GM12878 (cell line): ENCODE measurements at regions not wholly inside any gene's neighbourhood (a gene's known extent, or its start where the extent isn't known, plus 50 kb on each side); places are given as distances from the start of the nearest gene placed in this dataset.

Experiments used
- ATAC-seq: fragments of 200-7000 bp; cut with Tn5 transposase; 3 replicates; pipeline ENCODE4 v1.9.1; 2020; ENCODE audit warnings: mild to moderate bottlenecking, moderate library complexity
- BruUV-seq: library from RNA; stranded (reverse); fragments of 400-500 nt; replicated peaks from 2 replicates; lab custom pipeline; 2021; lab: Mats Ljungman, UMichigan
- CTCF ChIA-PET: fragments of 300-600 bp; sonication (Branson Sonifier 250); formaldehyde crosslinking; extraction: SDS; loops from one replicate; lab custom pipeline; 2021; ENCODE audit warnings: inconsistent platforms; lab: Yijun Ruan, JAX
- POLR2A ChIA-PET: fragments of 350-600 bp; formaldehyde crosslinking; extraction: SDS; loops from one replicate; lab custom pipeline; 2021; ENCODE audit warnings: inconsistent platforms; lab: Charles Lee
- RAD21 ChIA-PET: fragments of 300-600 bp; sonication (Branson Sonifier 250); formaldehyde crosslinking; loops from one replicate; lab custom pipeline; 2023; ENCODE audit warnings: antibody characterized with exemption; ENCODE audit not compliant: unreplicated experiment; lab: Charles Lee
- SMC1A ChIA-PET: fragments of 300-600 bp; sonication (Branson Sonifier 250); formaldehyde crosslinking; loops from one replicate; lab custom pipeline; 2023; ENCODE audit not compliant: unreplicated experiment, uncharacterized antibody; lab: Charles Lee
- DNase-seq: peaks from one replicate; pipeline ENCODE4 v3.0.0-alpha.2; 2011; ENCODE audit warnings: low read depth, low spot score
- FAIRE-seq: peaks from 3 replicates; lab custom pipeline; 2011; peaks lifted over from hg19 to GRCh38; lab: Jason Lieb, UNC
- H2AFZ ChIP-seq: 2 replicates; pipeline ENCODE4 v1.6.0; 2011; ENCODE audit warnings: low read depth, low read length, control low read depth; ENCODE audit not compliant: control insufficient read depth
- H3K27ac ChIP-seq: 2 replicates; pipeline ENCODE4 v1.5.1; 2011; ENCODE audit warnings: control low read depth; ENCODE audit not compliant: control insufficient read depth, insufficient read depth
- H3K27me3 ChIP-seq, 2 experiments: replicated peaks in 1 of 2; 2 replicates each; pipeline versions ENCODE4 v1.6.0 to v1.6.1; 2011; ENCODE audit warnings: low read length in 1 of 2; ENCODE audit not compliant: control insufficient read depth in 2 of 2, insufficient read depth in 2 of 2
- H3K36me3 ChIP-seq, 2 experiments: 2 replicates each; pipeline ENCODE4 v1.5.1; 2011; ENCODE audit warnings: low read length in 1 of 2; ENCODE audit not compliant: control insufficient read depth in 2 of 2, insufficient read depth in 2 of 2
- H3K4me1 ChIP-seq: 2 replicates; pipeline ENCODE4 v1.6.1; 2011; ENCODE audit warnings: mild to moderate bottlenecking, low read length, moderate library complexity, mixed read lengths; ENCODE audit not compliant: control insufficient read depth, insufficient read depth
- H3K4me2 ChIP-seq: 2 replicates; pipeline ENCODE4 v1.6.0; 2011; ENCODE audit warnings: control low read depth; ENCODE audit not compliant: control insufficient read depth, insufficient read depth
- H3K4me3 ChIP-seq: fragments of 200-600 bp; sonication (generic); 2 replicates; pipeline ENCODE4 v1.5.1; 2016
- H3K79me2 ChIP-seq: 2 replicates; pipeline ENCODE4 v1.6.0; 2011; ENCODE audit warnings: low read length; ENCODE audit not compliant: control insufficient read depth, insufficient read depth
- H3K9ac ChIP-seq: 2 replicates; pipeline ENCODE4 v1.8.0; 2011; ENCODE audit warnings: low read length, control low read depth, mixed read lengths; ENCODE audit not compliant: control insufficient read depth, insufficient read depth
- H3K9me3 ChIP-seq: replicated peaks from 3 replicates; pipeline ENCODE4 v1.5.1; 2011; ENCODE audit warnings: mild to moderate bottlenecking, low read length; ENCODE audit not compliant: control insufficient read depth, insufficient read depth
- H4K20me1 ChIP-seq: 2 replicates; pipeline ENCODE4 v1.6.0; 2011; ENCODE audit not compliant: control insufficient read depth, insufficient read depth
- BACH1 ChIP-seq: fragments of 450-650 bp; IDR thresholded peaks from 2 replicates; pipeline ENCODE4 v1.6.1; 2017; ENCODE audit warnings: mild to moderate bottlenecking, borderline replicate concordance
- BHLHE40 ChIP-seq, 2 experiments: fragments of 450-650 bp in 1 of 2; IDR thresholded peaks; 2 replicates each; pipeline ENCODE4 v1.6.1; 2011 to 2017; ENCODE audit warnings: low read depth in 2 of 2, borderline replicate concordance in 1 of 2, improper control_type of control experiment in 1 of 2, low read length in 1 of 2, mild to moderate bottlenecking in 1 of 2
- DPF2 ChIP-seq: fragments of 450-650 bp; IDR thresholded peaks from 2 replicates; pipeline ENCODE4 v1.6.1; 2017; ENCODE audit warnings: mild to moderate bottlenecking
- EP300 ChIP-seq, 2 experiments: fragments of 150-350 bp in 1 of 2; IDR thresholded peaks; 2 replicates each; pipeline ENCODE4 v1.6.1; 2011 to 2012; ENCODE audit warnings: low read depth in 2 of 2, low read length in 2 of 2, borderline replicate concordance in 1 of 2, improper control_type of control experiment in 1 of 2, inconsistent platforms in 1 of 2; ENCODE audit not compliant: control insufficient read depth in 1 of 2
- JUND ChIP-seq: IDR thresholded peaks from 2 replicates; pipeline ENCODE4 v1.6.1; 2012; ENCODE audit warnings: low read depth, mild to moderate bottlenecking, low read length, improper control_type of control experiment, moderate library complexity
- KAT2A ChIP-seq: conservative IDR thresholded peaks from 2 replicates; pipeline ENCODE4 v1.6.1; 2011; ENCODE audit warnings: low read depth, low read length; ENCODE audit not compliant: control insufficient read depth
- MYB ChIP-seq: fragments of 150-350 bp; IDR thresholded peaks from 2 replicates; pipeline ENCODE4 v1.6.1; 2014; ENCODE audit warnings: mild to moderate bottlenecking, low read depth, low read length, borderline replicate concordance
- NR2C2 ChIP-seq: IDR thresholded peaks from 2 replicates; pipeline ENCODE4 v1.6.1; 2011; ENCODE audit warnings: borderline replicate concordance, low read depth; ENCODE audit not compliant: control insufficient read depth, insufficient read length
- PML ChIP-seq: IDR thresholded peaks from 2 replicates; pipeline ENCODE4 v1.6.1; 2012; ENCODE audit warnings: low read length, inconsistent platforms
- POLR2AphosphoS5 ChIP-seq: IDR thresholded peaks from 2 replicates; pipeline ENCODE4 v1.6.1; 2011; ENCODE audit warnings: mild to moderate bottlenecking, low read length, inconsistent platforms
- STAT3 ChIP-seq: IDR thresholded peaks from 2 replicates; pipeline ENCODE4 v1.6.1; 2011; ENCODE audit warnings: low read depth, low read length, improper control_type of control experiment
- WGBS: methylation state at CpG from one replicate; pipeline ENCODE4 v1.1.6; 2016; ENCODE audit warnings: low lambda C conversion rate; ENCODE audit not compliant: insufficient replicate concordance, insufficient coverage; ENCODE audit errors: missing lambda C conversion rate; 5-methylcytosine and 5-hydroxymethylcytosine counted together
- in situ Hi-C: fragments of 300-500 bp; cut with MboI; formaldehyde crosslinking; loops from 9 replicates; pipeline ENCODE4 v1.14.3; 2018; ENCODE audit warnings: mixed read lengths
- intact Hi-C: fragments of 100-400 bp; cut with micrococcal nuclease; formaldehyde crosslinking; loops from one replicate; pipeline ENCODE4 v1.14.2; 2022; ENCODE audit not compliant: unreplicated experiment

DNA sequence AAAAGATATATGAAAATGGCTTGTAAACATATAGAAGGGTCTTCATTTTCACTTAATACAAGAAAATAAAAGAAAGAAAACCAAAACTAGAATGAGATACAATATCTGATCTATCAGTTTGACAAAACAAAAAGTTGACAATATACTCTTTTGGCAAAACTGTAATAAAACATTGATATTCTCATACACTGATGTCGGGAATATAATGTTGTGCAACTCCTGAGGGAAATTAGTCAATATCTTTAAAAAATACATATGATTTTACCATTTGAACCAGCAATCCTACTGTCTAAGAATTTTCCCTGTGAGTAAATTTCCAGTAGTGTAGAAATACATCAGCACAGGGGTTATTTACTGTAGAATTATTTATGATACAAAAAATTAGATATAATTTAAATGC, 336.1 kb upstream of the FSIP2 start:
- ChIA-PET RAD21 (no interaction called here), SMC1A (no interaction called here), POLR2A (no interaction called here), CTCF (no interaction called here)
- no peak for FAIRE-seq
- Histone ChIP-seq H3K4me2 (no peak overlapping the region), H4K20me1 (no peaks in the 10 kb centered on the region), H3K9me3 (no peaks in the 10 kb centered on the region), H3K36me3 (no peaks in the 10 kb centered on the region), H3K27ac (no peak overlapping the region), H3K9ac (no peak overlapping the region), H3K27me3 (no peaks in the 10 kb centered on the region), H2AFZ (no peak overlapping the region), H3K4me3 (no peak overlapping the region), H3K79me2 (no peaks in the 10 kb centered on the region), H3K4me1 (no peaks in the 10 kb centered on the region)
- no peak for TF ChIP-seq MYB
- TF ChIP-seq PML = no peak
- TF ChIP-seq BHLHE40 (IDR thresholded peaks at IDR 0.05; ENCODE audit: borderline replicate concordance in 1 of 2, low read depth in 2 of 2, low read length in 1 of 2) = no peak
- no peak for TF ChIP-seq POLR2AphosphoS5
- TF ChIP-seq EP300 (IDR thresholded peaks at IDR 0.05; ENCODE audit: borderline replicate concordance in 1 of 2, control insufficient read depth in 1 of 2, low read depth in 2 of 2, low read length in 2 of 2) = no peak
- TF ChIP-seq KAT2A = no peak
- no peak for TF ChIP-seq STAT3
- no peak for TF ChIP-seq NR2C2
- TF ChIP-seq BACH1 = no peak
- no peak for TF ChIP-seq JUND
- no peak for TF ChIP-seq DPF2
- no peak for ATAC-seq
- WGBS = 0% methylated on average over 1 of the region's 1 CpG
- intact Hi-C loops = no loop called here
- DNase-seq = no peak
- no TSS peak for BruUV-seq
- in situ Hi-C loops = no loop called here
